Ovary (tissue), 7 donors: ENCODE measurements at regions not wholly inside any gene's neighbourhood (a gene's known extent, or its start where the extent isn't known, plus 50 kb on each side); places are given as distances from the start of the nearest gene placed in this dataset.

Source experiments
- DNase-seq, 5 donors: peaks; one replicate each; pipeline ENCODE4 v3.0.0-alpha.2; 2019 to 2020
- H3K27ac ChIP-seq, 2 donors: fragments of 200-600 bp; one replicate each; pipeline versions ENCODE4 v1.5.1 to v1.8.0; 2019 to 2022
- H3K27me3 ChIP-seq: fragments of 200-600 bp; one replicate; pipeline ENCODE4 v1.8.0; 2022
- H3K36me3 ChIP-seq: fragments of 200-600 bp; sonication (generic); one replicate; pipeline ENCODE4 v1.5.1; 2019
- H3K4me1 ChIP-seq: one replicate; pipeline ENCODE4 v1.8.1; 2013; ENCODE audit warnings: mild to moderate bottlenecking, moderate library complexity; ENCODE audit not compliant: insufficient read depth
- H3K4me3 ChIP-seq: fragments of 200-600 bp; sonication (generic); one replicate; pipeline ENCODE4 v1.5.1; 2017
- H3K9me3 ChIP-seq, 2 donors: fragments of 200-600 bp in 1 of 2; sonication (generic) in 1 of 2; one replicate each; pipeline versions ENCODE4 v1.5.1 to v1.8.1; 2013 to 2019; ENCODE audit warnings: mild to moderate bottlenecking in 1 of 2, moderate library complexity in 1 of 2
- CTCF ChIP-seq, 3 donors: fragments of 450-650 bp in 2 of 3; fragments of 200-600 bp in 1 of 3; IDR thresholded peaks; one replicate each; pipeline versions ENCODE4 v1.5.1 to v1.8.0; 2016 to 2022; ENCODE audit warnings: antibody characterized with exemption in 3 of 3, mild to moderate bottlenecking in 1 of 3
- EP300 ChIP-seq: sonication (generic); formaldehyde crosslinking; IDR thresholded peaks from one replicate; pipeline ENCODE4 v1.6.1; 2017; ENCODE audit warnings: antibody characterized with exemption
- POLR2A ChIP-seq: fragments of 450-650 bp; IDR thresholded peaks from one replicate; pipeline ENCODE4 v1.6.1; 2017; ENCODE audit warnings: antibody characterized with exemption, mild to moderate bottlenecking, moderate library complexity
- WGBS, 3 donors: extraction: QIAGEN DNeasy Blood & Tissue Kit in 1 of 3; methylation state at CpG; one replicate each; pipeline versions ENCODE4 v1.1.5 to v1.1.7; 2013 to 2017; 5-methylcytosine and 5-hydroxymethylcytosine counted together
- intact Hi-C, 4 donors: fragments of 100-400 bp; cut with DNase I; formaldehyde crosslinking; loops; one replicate each; pipeline versions ENCODE4 v1.11.0 to v1.15.1; 2022 to 2023
- donor health status: DM: no; HTN: no; CAD: no; lungs with moderate emphysema.
- donor health status: DM: no; HTN: no; CAD: no.
- donor health status: Bipolar disorder and iron deficiency.
- donor health status: DM: no; HTN: no; CAD: no.
- donor health status: DM: yes; HTN: yes; CAD: no.

- TF ChIP-seq POLR2A (no peak), CTCF (IDR thresholded peaks at IDR 0.05) (no peak), EP300 (no peak)
- no peaks in the 10 kb centered on the region for H3K27me3 ChIP-seq
- H3K4me3 ChIP-seq: no peak overlapping the region
- H3K36me3 ChIP-seq: no peaks in the 10 kb centered on the region
- intact Hi-C loops: no loop called here
- H3K9me3 ChIP-seq: no peaks in the 10 kb centered on the region
- 85 to 92% (median 88%) methylated on average over 3 of the region's 3 CpGs for WGBS, 3 donors
- no peak overlapping the region for H3K27ac ChIP-seq
- H3K4me1 ChIP-seq: no peaks in the 10 kb centered on the region
- DNase-seq: no peak
Measured at GRCh38 chr9:38255599-38255998, 136.9 kb upstream of the ALDH1B1 start.

GRCh38 chr9:38254756-38255155 is 137.7 kb upstream of the ALDH1B1 start:
- no peaks in the 10 kb centered on the region for H3K36me3 ChIP-seq
- H3K4me1 ChIP-seq: no peaks in the 10 kb centered on the region
- H3K9me3 ChIP-seq: no peaks in the 10 kb centered on the region
- DNase-seq: no peak
- H3K27me3 ChIP-seq: no peaks in the 10 kb centered on the region
- no peak overlapping the region for H3K27ac ChIP-seq
- WGBS, 3 donors: 46 to 64% (median 56%) methylated on average over 2 of the region's 2 CpGs
- H3K4me3 ChIP-seq: no peak overlapping the region
- intact Hi-C loops: no loop called here
- no peak for TF ChIP-seq EP300
- no peak for TF ChIP-seq POLR2A
- TF ChIP-seq CTCF (IDR thresholded peaks at IDR 0.05): no peak

- no peak overlapping the region for H3K4me3 ChIP-seq
- H3K27me3 ChIP-seq: no peaks in the 10 kb centered on the region
- H3K4me1 ChIP-seq: no peaks in the 10 kb centered on the region
- 72 to 81% (median 73%) methylated on average over 7 of the region's 7 CpGs for WGBS, 3 donors
- DNase-seq: no peak
- no peaks in the 10 kb centered on the region for H3K9me3 ChIP-seq
- intact Hi-C loops: no loop called here
- H3K27ac ChIP-seq: no peak overlapping the region
- no peaks in the 10 kb centered on the region for H3K36me3 ChIP-seq
- TF ChIP-seq EP300 (no peak), CTCF (IDR thresholded peaks at IDR 0.05) (no peak), POLR2A (no peak)
Measured at GRCh38 chr9:38254151-38254550, 138.4 kb upstream of the ALDH1B1 start.

GRCh38 chr9:38253200-38253599 is 139.3 kb upstream of the ALDH1B1 start:
- no peaks in the 10 kb centered on the region for H3K4me1 ChIP-seq
- H3K4me3 ChIP-seq: no peak overlapping the region
- DNase-seq: no peak
- intact Hi-C loops: no loop called here
- WGBS, 3 donors: 84 to 91% (median 86%) methylated on average over 7 of the region's 7 CpGs
- H3K27ac ChIP-seq: no peak overlapping the region
- TF ChIP-seq CTCF (IDR thresholded peaks at IDR 0.05): no peak
- no peak for TF ChIP-seq EP300
- TF ChIP-seq POLR2A: no peak
- H3K36me3 ChIP-seq: no peaks in the 10 kb centered on the region
- H3K27me3 ChIP-seq: no peaks in the 10 kb centered on the region
- H3K9me3 ChIP-seq: no peaks in the 10 kb centered on the region
